Endothelial cell of umbilical vein (primary cell): ENCODE measurements at regions not wholly inside any gene's neighbourhood (a gene's known extent, or its start where the extent isn't known, plus 50 kb on each side); places are given as distances from the start of the nearest gene placed in this dataset.

Experiments
- BruUV-seq: library from RNA; stranded (reverse); fragments of 400-500 nt; replicated peaks from 2 replicates; lab custom pipeline; 2021; lab: Mats Ljungman, UMichigan
- CTCF ChIA-PET: fragments of 300-600, 350-600 bp; sonication (Branson Sonifier 250); formaldehyde crosslinking; loops from one replicate; lab custom pipeline; 2021; ENCODE audit warnings: antibody characterized with exemption, inconsistent platforms; lab: Charles Lee
- POLR2A ChIA-PET: fragments of 300-600, 350-600 bp; sonication (Branson Sonifier 250); formaldehyde crosslinking; loops from one replicate; lab custom pipeline; 2021; ENCODE audit warnings: antibody characterized with exemption, inconsistent platforms; lab: Charles Lee
- DNase-seq: peaks from one replicate; pipeline ENCODE4 v3.0.0-alpha.2; 2011; ENCODE audit warnings: low read depth, low spot score
- FAIRE-seq: peaks from 2 replicates; lab custom pipeline; 2011; peaks lifted over from hg19 to GRCh38; lab: Jason Lieb, UNC
- H2AFZ ChIP-seq: 2 replicates; pipeline ENCODE4 v1.6.0; 2012; ENCODE audit warnings: low read depth, low read length, control low read depth, inconsistent platforms
- H3K27ac ChIP-seq: 2 replicates; pipeline ENCODE4 v1.5.1; 2011; ENCODE audit warnings: low read depth, mild to moderate bottlenecking, control low read depth, low read length, moderate library complexity; ENCODE audit not compliant: insufficient read depth
- H3K27me3 ChIP-seq, 2 experiments: 2 replicates each; pipeline versions ENCODE4 v1.6.0 to v1.6.1; 2011; ENCODE audit warnings: low read length in 2 of 2, mixed read lengths in 1 of 2; ENCODE audit not compliant: control insufficient read depth in 2 of 2, insufficient read depth in 2 of 2
- H3K36me3 ChIP-seq, 2 experiments: 2 replicates in 1 of 2; 3 replicates in 1 of 2; pipeline ENCODE4 v1.5.1; 2011; ENCODE audit warnings: low read length in 2 of 2, mild to moderate bottlenecking in 1 of 2, moderate library complexity in 1 of 2; ENCODE audit not compliant: control insufficient read depth in 2 of 2, insufficient read depth in 2 of 2; ENCODE audit errors: extremely low read depth in 1 of 2
- H3K4me1 ChIP-seq: 3 replicates; pipeline ENCODE4 v1.5.1; 2011; ENCODE audit warnings: mild to moderate bottlenecking, low read length; ENCODE audit not compliant: control insufficient read depth, insufficient read depth; ENCODE audit errors: extremely low read depth
- H3K4me2 ChIP-seq: 2 replicates; pipeline ENCODE4 v1.6.1; 2011; ENCODE audit warnings: low read length, control low read depth, mixed read lengths; ENCODE audit not compliant: insufficient read depth
- H3K4me3 ChIP-seq, 3 experiments: fragments of 200-600 bp in 1 of 3; sonication (generic), shearing (Covaris generic) in 1 of 3; replicated peaks in 1 of 3; 2 replicates each; pipeline ENCODE4 v1.5.1; 2011 to 2016; ENCODE audit warnings: control low read depth in 3 of 3, low read length in 3 of 3, mild to moderate bottlenecking in 2 of 3, inconsistent platforms in 1 of 3, low read depth in 1 of 3, moderate library complexity in 1 of 3; ENCODE audit not compliant: insufficient read depth in 1 of 3
- H3K79me2 ChIP-seq: 2 replicates; pipeline ENCODE4 v1.6.0; 2012; ENCODE audit warnings: low read length, inconsistent platforms; ENCODE audit not compliant: control insufficient read depth, insufficient read depth
- H3K9ac ChIP-seq: replicated peaks from 2 replicates; pipeline ENCODE3; 2011; ENCODE audit warnings: low read length, control low read depth; ENCODE audit not compliant: insufficient read depth; ENCODE audit errors: extremely low read depth
- H3K9me1 ChIP-seq: replicated peaks from 3 replicates; pipeline ENCODE4 v1.6.0; 2011; ENCODE audit warnings: mild to moderate bottlenecking, low read length; ENCODE audit not compliant: control insufficient read depth, insufficient read depth; ENCODE audit errors: extremely low read depth
- H3K9me3 ChIP-seq: replicated peaks from 2 replicates; pipeline ENCODE4 v1.5.1; 2012; ENCODE audit warnings: low read length, inconsistent platforms; ENCODE audit not compliant: control insufficient read depth, insufficient read depth
- H4K20me1 ChIP-seq: replicated peaks from 2 replicates; pipeline ENCODE3; 2011; ENCODE audit warnings: mild to moderate bottlenecking, low read length; ENCODE audit not compliant: control insufficient read depth, insufficient read depth; ENCODE audit errors: extremely low read depth
- EZH2 ChIP-seq: IDR thresholded peaks from 2 replicates; pipeline ENCODE4 v1.6.1; 2012; ENCODE audit warnings: borderline replicate concordance, low read depth, mild to moderate bottlenecking, moderate library complexity, low read length, inconsistent platforms; ENCODE audit not compliant: severe bottlenecking
- FOS ChIP-seq: IDR thresholded peaks from 2 replicates; pipeline ENCODE4 v1.6.1; 2011; ENCODE audit warnings: mild to moderate bottlenecking, low read length, moderate library complexity, borderline replicate concordance; ENCODE audit not compliant: insufficient read depth
- MAX ChIP-seq: IDR thresholded peaks from 2 replicates; pipeline ENCODE4 v1.6.1; 2011; ENCODE audit not compliant: insufficient read depth, insufficient read length
- MYC ChIP-seq: IDR thresholded peaks from one replicate; pipeline ENCODE4 v1.6.1; 2011; ENCODE audit warnings: mild to moderate bottlenecking, low read depth, low read length
- POLR2A ChIP-seq: IDR thresholded peaks from 2 replicates; pipeline ENCODE4 v1.6.1; 2012; ENCODE audit warnings: low read depth, mild to moderate bottlenecking, control low read depth, low read length
- POLR2AphosphoS5 ChIP-seq: IDR thresholded peaks from 2 replicates; pipeline ENCODE4 v1.6.1; 2012; ENCODE audit warnings: low read depth, mild to moderate bottlenecking, control low read depth, low read length, moderate library complexity; ENCODE audit not compliant: insufficient read depth
- dilution Hi-C: fragments of 300-500 bp; cut with MboI; formaldehyde crosslinking; loops from one replicate; pipeline ENCODE4 v1.15.0; 2019; ENCODE audit warnings: low sequenced_read_pairs; ENCODE audit not compliant: extremely low pct_ligation_motif_present
- intact Hi-C: fragments of 100-400 bp; cut with micrococcal nuclease; formaldehyde crosslinking; loops from one replicate; pipeline ENCODE4 v1.10.0; 2022
- TF ChIP-seq, protein P1 (sequence below), 2 donors: IDR thresholded peaks; 1 replicate in 1 of 2; 2 replicates in 1 of 2; pipeline ENCODE4 v1.5.1; 2011; ENCODE audit warnings: low read length in 2 of 2, mild to moderate bottlenecking in 2 of 2, moderate library complexity in 2 of 2, control low read depth in 1 of 2, inconsistent platforms in 1 of 2, low read depth in 1 of 2; ENCODE audit not compliant: insufficient read depth in 1 of 2; ENCODE audit errors: extremely low read depth in 1 of 2

DNA sequence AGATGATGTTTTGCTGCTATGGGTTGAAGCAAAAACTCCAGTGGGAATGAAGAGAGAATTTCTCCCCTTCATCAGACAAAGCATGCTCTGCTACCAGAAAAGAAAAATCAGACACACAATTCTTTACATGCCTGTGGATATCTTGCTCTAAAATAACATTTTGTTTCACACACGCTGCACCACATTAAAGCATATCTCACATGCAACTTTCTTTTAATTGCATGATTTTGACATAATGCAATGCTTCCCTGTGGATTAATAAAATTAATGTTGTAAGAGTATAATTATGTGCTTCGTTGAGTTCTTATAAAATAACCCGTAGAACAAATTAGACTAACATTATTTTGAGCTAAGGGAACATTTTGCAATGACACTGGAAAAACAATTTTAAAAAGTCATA, 2230.7 kb downstream of the PCDH7 start:
- Histone ChIP-seq H3K9me1 (no peaks in the 10 kb centered on the region), H3K4me1 (no peaks in the 10 kb centered on the region), H3K79me2 (no peaks in the 10 kb centered on the region), H3K4me2 (no peak overlapping the region), H3K9ac (no peak overlapping the region), H3K9me3 (no peaks in the 10 kb centered on the region), H4K20me1 (no peaks in the 10 kb centered on the region), H3K4me3 (no peak overlapping the region), H3K27ac (no peak overlapping the region), H2AFZ (no peak overlapping the region), H3K36me3 (no peaks in the 10 kb centered on the region), H3K27me3 (no peaks in the 10 kb centered on the region)
- ChIA-PET CTCF (no interaction called here), POLR2A (no interaction called here)
- intact Hi-C loops (no loop called here), dilution Hi-C loops (no loop called here)
- no peak for FAIRE-seq
- DNase-seq = no peak
- no TSS peak for BruUV-seq
- TF ChIP-seq FOS = no peak
- TF ChIP-seq MYC = no peak
- no peak for TF ChIP-seq EZH2
- TF ChIP-seq POLR2A = no peak
- TF ChIP-seq MAX = no peak

GRCh38 chr4:32958586-32958985, 2238.4 kb downstream of the PCDH7 start:
- POLR2A ChIA-PET = no interaction called here
- no peaks in the 10 kb centered on the region for H3K27me3 ChIP-seq
- H3K79me2 ChIP-seq = no peaks in the 10 kb centered on the region
- H3K4me3 ChIP-seq = no peak overlapping the region
- H3K9me3 ChIP-seq = no peaks in the 10 kb centered on the region
- no peaks in the 10 kb centered on the region for H4K20me1 ChIP-seq
- dilution Hi-C loops (no loop called here), intact Hi-C loops (no loop called here)
- no peaks in the 10 kb centered on the region for H3K4me1 ChIP-seq
- H3K4me2 ChIP-seq = no peak overlapping the region
- no peak overlapping the region for H3K27ac ChIP-seq
- TF ChIP-seq POLR2AphosphoS5 (no peak), EZH2 (no peak), FOS (no peak), MYC (no peak)
- TF ChIP-seq, protein P1, sequence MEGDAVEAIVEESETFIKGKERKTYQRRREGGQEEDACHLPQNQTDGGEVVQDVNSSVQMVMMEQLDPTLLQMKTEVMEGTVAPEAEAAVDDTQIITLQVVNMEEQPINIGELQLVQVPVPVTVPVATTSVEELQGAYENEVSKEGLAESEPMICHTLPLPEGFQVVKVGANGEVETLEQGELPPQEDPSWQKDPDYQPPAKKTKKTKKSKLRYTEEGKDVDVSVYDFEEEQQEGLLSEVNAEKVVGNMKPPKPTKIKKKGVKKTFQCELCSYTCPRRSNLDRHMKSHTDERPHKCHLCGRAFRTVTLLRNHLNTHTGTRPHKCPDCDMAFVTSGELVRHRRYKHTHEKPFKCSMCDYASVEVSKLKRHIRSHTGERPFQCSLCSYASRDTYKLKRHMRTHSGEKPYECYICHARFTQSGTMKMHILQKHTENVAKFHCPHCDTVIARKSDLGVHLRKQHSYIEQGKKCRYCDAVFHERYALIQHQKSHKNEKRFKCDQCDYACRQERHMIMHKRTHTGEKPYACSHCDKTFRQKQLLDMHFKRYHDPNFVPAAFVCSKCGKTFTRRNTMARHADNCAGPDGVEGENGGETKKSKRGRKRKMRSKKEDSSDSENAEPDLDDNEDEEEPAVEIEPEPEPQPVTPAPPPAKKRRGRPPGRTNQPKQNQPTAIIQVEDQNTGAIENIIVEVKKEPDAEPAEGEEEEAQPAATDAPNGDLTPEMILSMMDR (IDR thresholded peaks at IDR 0.05; ENCODE audit: extremely low read depth in 1 of 2, insufficient read depth in 1 of 2, low read depth in 1 of 2, low read length in 2 of 2) = no peak
- CTCF ChIA-PET = no interaction called here
- no TSS peak for BruUV-seq
- no peak overlapping the region for H2AFZ ChIP-seq
- no peak for FAIRE-seq
- DNase-seq = no peak
- no peak overlapping the region for H3K9ac ChIP-seq
- no peaks in the 10 kb centered on the region for H3K36me3 ChIP-seq
- H3K9me1 ChIP-seq = no peaks in the 10 kb centered on the region
